Spleen (tissue), 11 donors: ENCODE measurements at regions not wholly inside any gene's neighbourhood (a gene's known extent, or its start where the extent isn't known, plus 50 kb on each side); places are given as distances from the start of the nearest gene placed in this dataset.

ENCODE experiments used
- DNase-seq: peaks from one replicate; pipeline ENCODE4 v3.0.0-alpha.2; 2020
- H3K27ac ChIP-seq, 8 donors: fragments of 200-600 bp; sonication (generic) in 7 of 8; 1 replicate in 4 of 8; 2 replicates in 4 of 8; pipeline versions ENCODE4 v1.5.0 to v1.8.0; 2016 to 2021; ENCODE audit warnings: inconsistent platforms in 4 of 8, mild to moderate bottlenecking in 4 of 8, moderate library complexity in 1 of 8
- H3K27me3 ChIP-seq, 7 donors: fragments of 200-600 bp; sonication (generic) in 6 of 7; replicated peaks in 1 of 7; 1 replicate in 4 of 7; 2 replicates in 3 of 7; pipeline versions ENCODE4 v1.5.0 to v1.8.0; 2016 to 2021; ENCODE audit warnings: inconsistent platforms in 3 of 7, mild to moderate bottlenecking in 1 of 7
- H3K36me3 ChIP-seq, 6 donors: fragments of 200-600 bp; sonication (generic) in 5 of 6; 1 replicate in 4 of 6; 2 replicates in 2 of 6; pipeline versions ENCODE4 v1.5.0 to v1.8.0; 2016 to 2021; ENCODE audit warnings: inconsistent platforms in 2 of 6
- H3K4me1 ChIP-seq, 6 donors: fragments of 200-600 bp; sonication (generic) in 5 of 6; 1 replicate in 3 of 6; 2 replicates in 3 of 6; pipeline versions ENCODE4 v1.5.0 to v1.8.0; 2016 to 2021; ENCODE audit warnings: inconsistent platforms in 3 of 6
- H3K4me3 ChIP-seq, 8 donors: fragments of 200-600 bp; sonication (generic) in 7 of 8; 1 replicate in 4 of 8; 2 replicates in 4 of 8; pipeline versions ENCODE4 v1.5.0 to v1.8.0; 2016 to 2021; ENCODE audit warnings: inconsistent platforms in 4 of 8, mild to moderate bottlenecking in 4 of 8, moderate library complexity in 2 of 8
- H3K9me3 ChIP-seq, 8 donors: fragments of 200-600 bp; sonication (generic) in 7 of 8; 1 replicate in 4 of 8; 2 replicates in 4 of 8; pipeline versions ENCODE4 v1.5.0 to v1.8.0; 2016 to 2021; ENCODE audit warnings: inconsistent platforms in 4 of 8
- POLR2A ChIP-seq, 3 donors: fragments of 450-650 bp; IDR thresholded peaks; one replicate each; pipeline ENCODE4 v1.5.1; 2017; ENCODE audit warnings: antibody characterized with exemption in 3 of 3, mild to moderate bottlenecking in 1 of 3
- POLR2AphosphoS5 ChIP-seq, 3 donors: sonication (generic); formaldehyde crosslinking; IDR thresholded peaks; one replicate each; pipeline ENCODE4 v1.5.1; 2017; ENCODE audit warnings: antibody characterized with exemption in 3 of 3
- WGBS, 5 donors: extraction: QIAGEN DNeasy Blood & Tissue Kit in 3 of 5; methylation state at CpG; one replicate each; pipeline versions ENCODE4 v1.1.5 to v1.1.7; 2013 to 2018; 5-methylcytosine and 5-hydroxymethylcytosine counted together
- intact Hi-C: fragments of 100-400 bp; cut with DNase I; formaldehyde crosslinking; loops from one replicate; pipeline ENCODE4 v1.15.0; 2023; ENCODE audit warnings: low total_unique reads
- TF ChIP-seq, protein P1 (sequence below), 11 experiments: fragments of 200-600 bp in 7 of 11; fragments of 450-650 bp in 4 of 11; sonication (generic) in 4 of 11; IDR thresholded peaks in 8 of 11; conservative IDR thresholded peaks in 3 of 11; 1 replicate in 7 of 11; 2 replicates in 4 of 11; pipeline versions ENCODE4 v1.4.0 to v1.8.0; 2016 to 2021; ENCODE audit warnings: antibody characterized with exemption in 11 of 11, inconsistent platforms in 4 of 11, mild to moderate bottlenecking in 1 of 11
- donor health status: healthy with polysubstance abuse.
- donor health status: DM: no; HTN: no; CAD: no; lungs with moderate emphysema.
- donor health status: DM: no; HTN: no; CAD: no.
- donor health status: Bipolar disorder and iron deficiency.
- donor health status: healthy.
- donor health status: DM: no; HTN: no; CAD: no.
- donor health status: DM: yes; HTN: yes; CAD: no.

DNA sequence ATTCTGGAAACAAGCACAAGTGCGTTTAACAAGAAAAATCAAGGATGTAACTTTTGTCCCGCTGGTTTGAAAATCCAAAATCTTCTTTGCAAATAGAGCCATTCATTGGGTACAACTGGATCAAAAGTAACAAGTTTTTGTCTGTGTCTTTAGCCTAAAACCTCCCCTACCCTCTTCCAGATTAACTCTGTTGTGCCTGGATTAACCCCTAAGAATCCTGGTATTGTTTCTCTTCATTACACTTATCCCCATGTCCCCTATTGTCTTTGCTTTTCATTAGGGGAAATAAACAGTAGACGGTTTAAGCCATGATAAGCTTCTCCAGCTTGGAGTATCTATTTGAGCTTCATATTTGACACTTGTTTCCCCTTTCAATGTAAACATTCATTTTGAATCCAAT is 242.1 kb upstream of the ARGLU1 start:
- 87 to 95% (median 89%) methylated on average over 3 of the region's 3 CpGs for WGBS, 5 donors
- TF ChIP-seq POLR2AphosphoS5 (IDR thresholded peaks at IDR 0.05) (no peak), POLR2A (IDR thresholded peaks at IDR 0.05) (no peak)
- TF ChIP-seq, protein P1, sequence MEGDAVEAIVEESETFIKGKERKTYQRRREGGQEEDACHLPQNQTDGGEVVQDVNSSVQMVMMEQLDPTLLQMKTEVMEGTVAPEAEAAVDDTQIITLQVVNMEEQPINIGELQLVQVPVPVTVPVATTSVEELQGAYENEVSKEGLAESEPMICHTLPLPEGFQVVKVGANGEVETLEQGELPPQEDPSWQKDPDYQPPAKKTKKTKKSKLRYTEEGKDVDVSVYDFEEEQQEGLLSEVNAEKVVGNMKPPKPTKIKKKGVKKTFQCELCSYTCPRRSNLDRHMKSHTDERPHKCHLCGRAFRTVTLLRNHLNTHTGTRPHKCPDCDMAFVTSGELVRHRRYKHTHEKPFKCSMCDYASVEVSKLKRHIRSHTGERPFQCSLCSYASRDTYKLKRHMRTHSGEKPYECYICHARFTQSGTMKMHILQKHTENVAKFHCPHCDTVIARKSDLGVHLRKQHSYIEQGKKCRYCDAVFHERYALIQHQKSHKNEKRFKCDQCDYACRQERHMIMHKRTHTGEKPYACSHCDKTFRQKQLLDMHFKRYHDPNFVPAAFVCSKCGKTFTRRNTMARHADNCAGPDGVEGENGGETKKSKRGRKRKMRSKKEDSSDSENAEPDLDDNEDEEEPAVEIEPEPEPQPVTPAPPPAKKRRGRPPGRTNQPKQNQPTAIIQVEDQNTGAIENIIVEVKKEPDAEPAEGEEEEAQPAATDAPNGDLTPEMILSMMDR (IDR thresholded peaks at IDR 0.05 in 8 of 11, conservative IDR thresholded peaks at IDR 0.05 in 3 of 11): no peak
- no peaks in the 10 kb centered on the region for H3K36me3 ChIP-seq
- H3K4me3 ChIP-seq: no peak overlapping the region
- no peaks in the 10 kb centered on the region for H3K9me3 ChIP-seq
- no peak for DNase-seq
- no peaks in the 10 kb centered on the region for H3K4me1 ChIP-seq
- intact Hi-C loops: no loop called here
- no peak overlapping the region for H3K27ac ChIP-seq
- no peaks in the 10 kb centered on the region for H3K27me3 ChIP-seq

DNA sequence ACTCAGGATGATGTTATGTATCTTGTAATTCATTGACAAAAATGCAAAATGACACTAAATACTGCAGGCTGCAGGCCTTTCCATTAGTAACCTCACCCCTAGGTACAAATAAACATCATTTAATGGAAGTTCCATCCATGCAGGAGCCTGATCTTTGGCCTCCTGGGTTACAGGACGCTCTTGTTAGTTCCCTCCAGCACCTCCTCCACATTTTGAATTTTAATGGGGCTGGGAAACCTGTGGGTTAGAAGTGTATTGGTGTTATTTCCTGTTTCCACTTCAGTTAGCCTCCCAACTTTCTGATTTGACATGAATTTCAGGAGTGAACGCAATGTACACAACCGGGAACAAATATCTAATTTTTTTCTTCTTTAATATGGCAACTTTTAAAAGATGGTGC is 237.1 kb upstream of the ARGLU1 start:
- H3K4me3 ChIP-seq: no peak overlapping the region
- WGBS, 5 donors: 54 to 80% (median 71%) methylated on average over 3 of the region's 3 CpGs
- H3K36me3 ChIP-seq: no peaks in the 10 kb centered on the region
- DNase-seq: no peak
- H3K4me1 ChIP-seq: no peaks in the 10 kb centered on the region
- H3K27me3 ChIP-seq: no peaks in the 10 kb centered on the region
- H3K9me3 ChIP-seq: no peaks in the 10 kb centered on the region
- no peak overlapping the region for H3K27ac ChIP-seq
- intact Hi-C loops: no loop called here
- TF ChIP-seq POLR2A (IDR thresholded peaks at IDR 0.05): no peak
- no peak for TF ChIP-seq POLR2AphosphoS5 (IDR thresholded peaks at IDR 0.05)
- TF ChIP-seq, protein P1 (IDR thresholded peaks at IDR 0.05 in 8 of 11, conservative IDR thresholded peaks at IDR 0.05 in 3 of 11): no peak

DNA sequence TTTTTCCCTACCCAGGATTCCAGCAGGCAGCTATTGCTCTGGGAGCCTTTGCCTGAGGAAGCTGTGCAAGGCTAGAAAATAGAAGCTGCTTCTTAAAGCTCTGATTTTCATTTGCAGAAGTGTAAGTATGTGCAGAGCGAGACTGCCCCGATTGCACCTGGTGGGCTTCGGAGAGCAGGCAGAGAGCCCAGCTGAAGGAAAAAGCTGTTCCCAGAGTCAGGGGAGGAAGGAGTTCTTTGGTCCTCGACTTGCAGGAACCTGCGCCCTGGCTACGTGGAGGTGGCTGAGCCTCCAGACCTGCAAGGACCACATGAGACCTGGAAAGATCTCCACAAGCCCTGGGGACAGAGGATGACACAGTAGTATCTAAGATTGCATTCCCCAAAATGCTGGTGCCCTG is 235.0 kb upstream of the ARGLU1 start:
- TF ChIP-seq POLR2A (IDR thresholded peaks at IDR 0.05): no peak
- TF ChIP-seq, protein P1 (IDR thresholded peaks at IDR 0.05 in 8 of 11, conservative IDR thresholded peaks at IDR 0.05 in 3 of 11): no peak
- TF ChIP-seq POLR2AphosphoS5 (IDR thresholded peaks at IDR 0.05): no peak
- intact Hi-C loops: no loop called here
- DNase-seq: no peak

DNA sequence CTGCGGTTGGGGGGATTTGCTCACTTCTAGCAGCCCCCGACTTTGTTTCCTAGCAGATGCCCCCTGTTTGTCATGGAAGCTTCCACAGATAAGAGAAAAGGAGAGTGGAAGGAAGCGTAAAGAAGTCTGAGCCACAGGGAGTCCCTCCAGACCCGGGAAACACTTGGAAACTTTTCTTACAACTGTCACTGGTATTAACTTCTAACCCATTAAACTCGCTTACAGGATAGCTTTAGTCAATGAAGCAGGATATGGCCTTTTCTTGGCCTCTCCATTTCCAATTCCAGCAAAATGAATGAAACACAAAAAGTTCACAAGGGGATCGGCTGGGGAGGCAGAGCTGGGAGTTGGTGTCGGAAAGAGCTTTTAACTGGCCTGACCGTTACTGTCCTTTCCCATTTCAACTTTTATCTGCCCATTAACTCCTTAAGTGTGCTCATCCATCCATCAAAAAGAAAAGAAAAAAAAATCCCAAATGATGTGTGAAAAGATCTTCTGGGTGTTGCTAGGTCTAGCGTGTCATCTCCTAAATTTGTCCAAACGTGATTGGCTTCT is 231.9 kb upstream of the ARGLU1 start:
- H3K27ac ChIP-seq: no peak overlapping the region
- intact Hi-C loops: no loop called here
- no peak overlapping the region for H3K4me3 ChIP-seq
- no peaks in the 10 kb centered on the region for H3K4me1 ChIP-seq
- 66 to 82% (median 76%) methylated on average over 10 of the region's 10 CpGs for WGBS, 5 donors
- no peak for DNase-seq
- no peaks in the 10 kb centered on the region for H3K9me3 ChIP-seq
- H3K27me3 ChIP-seq: no peaks in the 10 kb centered on the region
- TF ChIP-seq POLR2A (IDR thresholded peaks at IDR 0.05): no peak
- TF ChIP-seq, protein P1 (IDR thresholded peaks at IDR 0.05 in 8 of 11, conservative IDR thresholded peaks at IDR 0.05 in 3 of 11): no peak
- TF ChIP-seq POLR2AphosphoS5 (IDR thresholded peaks at IDR 0.05): no peak
- no peaks in the 10 kb centered on the region for H3K36me3 ChIP-seq

More for the DNA sequence above, 235.0 kb upstream of the ARGLU1 start:
- Histone ChIP-seq H3K4me1 (no peaks in the 10 kb centered on the region), H3K27ac (no peak overlapping the region), H3K9me3 (no peaks in the 10 kb centered on the region), H3K4me3 (no peak overlapping the region), H3K36me3 (no peaks in the 10 kb centered on the region), H3K27me3 (no peaks in the 10 kb centered on the region)
- 81 to 89% (median 87%) methylated on average over 6 of the region's 6 CpGs for WGBS, 5 donors
